ENCODE measurements at regions not wholly inside any gene's neighbourhood (a gene's known extent, or its start where the extent isn't known, plus 50 kb on each side); places are given as distances from the start of the nearest gene placed in this dataset.

DNA sequence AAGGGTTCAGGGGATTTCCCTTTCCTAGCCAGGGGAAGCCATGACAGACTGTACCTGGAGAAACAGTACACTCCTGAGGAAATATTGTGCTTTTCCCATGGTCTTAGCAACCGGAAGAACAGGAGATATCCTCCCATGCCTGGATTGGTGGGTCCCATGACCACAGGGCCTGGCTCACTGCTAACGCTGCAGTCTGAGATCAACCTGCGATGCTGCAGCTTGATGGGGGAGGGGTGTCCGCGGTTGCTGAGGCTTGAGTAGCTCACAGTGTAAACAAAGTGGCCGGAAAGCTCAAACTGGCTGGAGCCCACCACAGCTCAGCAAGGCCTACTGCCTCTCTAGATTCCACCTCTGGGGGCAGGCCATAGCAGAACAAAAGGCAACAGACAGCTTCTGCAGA is 819.5 kb downstream of the TECRL start (continued):
- TF ChIP-seq, protein P1, sequence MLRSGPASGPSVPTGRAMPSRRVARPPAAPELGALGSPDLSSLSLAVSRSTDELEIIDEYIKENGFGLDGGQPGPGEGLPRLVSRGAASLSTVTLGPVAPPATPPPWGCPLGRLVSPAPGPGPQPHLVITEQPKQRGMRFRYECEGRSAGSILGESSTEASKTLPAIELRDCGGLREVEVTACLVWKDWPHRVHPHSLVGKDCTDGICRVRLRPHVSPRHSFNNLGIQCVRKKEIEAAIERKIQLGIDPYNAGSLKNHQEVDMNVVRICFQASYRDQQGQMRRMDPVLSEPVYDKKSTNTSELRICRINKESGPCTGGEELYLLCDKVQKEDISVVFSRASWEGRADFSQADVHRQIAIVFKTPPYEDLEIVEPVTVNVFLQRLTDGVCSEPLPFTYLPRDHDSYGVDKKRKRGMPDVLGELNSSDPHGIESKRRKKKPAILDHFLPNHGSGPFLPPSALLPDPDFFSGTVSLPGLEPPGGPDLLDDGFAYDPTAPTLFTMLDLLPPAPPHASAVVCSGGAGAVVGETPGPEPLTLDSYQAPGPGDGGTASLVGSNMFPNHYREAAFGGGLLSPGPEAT (IDR thresholded peaks at IDR 0.05; ENCODE audit: low read depth), result no peak
- no peak for TF ChIP-seq SREBF1 (IDR thresholded peaks at IDR 0.05; ENCODE audit: low read length)

DNA sequence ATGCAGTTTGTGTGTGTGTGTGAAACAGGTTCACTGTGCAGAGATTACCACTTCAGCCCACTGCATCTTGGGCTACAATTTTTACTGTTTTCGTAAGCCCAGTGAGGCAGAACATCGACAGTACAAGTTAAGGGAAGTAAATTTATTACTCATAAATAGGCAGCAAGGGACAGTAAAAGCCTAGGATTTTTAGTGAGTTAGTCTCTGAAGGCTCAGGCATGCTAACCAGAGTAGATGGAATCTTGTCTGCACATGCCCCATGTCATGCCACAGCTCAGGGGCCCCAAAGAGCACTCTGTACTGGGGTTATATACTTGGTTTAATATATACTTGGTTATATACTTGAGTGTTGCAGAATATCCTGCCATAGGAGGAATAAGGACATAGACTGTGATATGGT is 825.7 kb downstream of the TECRL start:
- FAIRE-seq, result no peak
- WGBS (ENCODE audit: insufficient coverage, insufficient replicate concordance, low lambda C conversion rate, missing lambda C conversion rate), result 27% methylated on average over 2 of the region's 2 CpGs
- no peak overlapping the region for H3K4me2 ChIP-seq (ENCODE audit: control insufficient read depth, insufficient read depth)
- BruUV-seq (replicated peaks), result no TSS peak
- ATAC-seq, result peak; percentile 25
- H3K27me3 ChIP-seq (replicated peaks in 1 of 2; ENCODE audit: control insufficient read depth in 2 of 2, insufficient read depth in 2 of 2, low read length in 1 of 2), result no peaks in the 10 kb centered on the region
- intact Hi-C loops (cut with micrococcal nuclease; ENCODE audit: unreplicated experiment), result no loop called here
- ChIA-PET POLR2A (interaction anchor here (1.0 kb wide), 1 partner anchor 17 kb away, joined by 3 read pairs; no protein-coding TSS in a partner anchor), RAD21 (ENCODE audit: unreplicated experiment) (no interaction called here), SMC1A (ENCODE audit: uncharacterized antibody, unreplicated experiment) (interaction anchor here (0.7 to 1.4 kb wide), 2 partner anchors 19 to 34 kb away, joined by 3 to 4 read pairs; no protein-coding TSS in a partner anchor), CTCF (no interaction called here)
- TF ChIP-seq, protein P2, sequence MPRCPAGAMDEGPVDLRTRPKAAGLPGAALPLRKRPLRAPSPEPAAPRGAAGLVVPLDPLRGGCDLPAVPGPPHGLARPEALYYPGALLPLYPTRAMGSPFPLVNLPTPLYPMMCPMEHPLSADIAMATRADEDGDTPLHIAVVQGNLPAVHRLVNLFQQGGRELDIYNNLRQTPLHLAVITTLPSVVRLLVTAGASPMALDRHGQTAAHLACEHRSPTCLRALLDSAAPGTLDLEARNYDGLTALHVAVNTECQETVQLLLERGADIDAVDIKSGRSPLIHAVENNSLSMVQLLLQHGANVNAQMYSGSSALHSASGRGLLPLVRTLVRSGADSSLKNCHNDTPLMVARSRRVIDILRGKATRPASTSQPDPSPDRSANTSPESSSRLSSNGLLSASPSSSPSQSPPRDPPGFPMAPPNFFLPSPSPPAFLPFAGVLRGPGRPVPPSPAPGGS (IDR thresholded peaks at IDR 0.05; ENCODE audit: borderline replicate concordance, insufficient read depth, low read depth, low read length, poor library complexity, severe bottlenecking), result no peak
- TF ChIP-seq NR2F1 (conservative IDR thresholded peaks at IDR 0.05), result no peak
- TF ChIP-seq CHD2 (IDR thresholded peaks at IDR 0.05; ENCODE audit: borderline replicate concordance, low read depth, low read length), result no peak
- TF ChIP-seq, protein P3, sequence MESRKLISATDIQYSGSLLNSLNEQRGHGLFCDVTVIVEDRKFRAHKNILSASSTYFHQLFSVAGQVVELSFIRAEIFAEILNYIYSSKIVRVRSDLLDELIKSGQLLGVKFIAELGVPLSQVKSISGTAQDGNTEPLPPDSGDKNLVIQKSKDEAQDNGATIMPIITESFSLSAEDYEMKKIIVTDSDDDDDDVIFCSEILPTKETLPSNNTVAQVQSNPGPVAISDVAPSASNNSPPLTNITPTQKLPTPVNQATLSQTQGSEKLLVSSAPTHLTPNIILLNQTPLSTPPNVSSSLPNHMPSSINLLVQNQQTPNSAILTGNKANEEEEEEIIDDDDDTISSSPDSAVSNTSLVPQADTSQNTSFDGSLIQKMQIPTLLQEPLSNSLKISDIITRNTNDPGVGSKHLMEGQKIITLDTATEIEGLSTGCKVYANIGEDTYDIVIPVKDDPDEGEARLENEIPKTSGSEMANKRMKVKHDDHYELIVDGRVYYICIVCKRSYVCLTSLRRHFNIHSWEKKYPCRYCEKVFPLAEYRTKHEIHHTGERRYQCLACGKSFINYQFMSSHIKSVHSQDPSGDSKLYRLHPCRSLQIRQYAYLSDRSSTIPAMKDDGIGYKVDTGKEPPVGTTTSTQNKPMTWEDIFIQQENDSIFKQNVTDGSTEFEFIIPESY (IDR thresholded peaks at IDR 0.05), result no peak
- no peak for TF ChIP-seq BHLHE40 (IDR thresholded peaks at IDR 0.05; ENCODE audit: borderline replicate concordance in 1 of 2, low read depth in 2 of 2, low read length in 1 of 2)
- no peak for TF ChIP-seq SP1 (IDR thresholded peaks at IDR 0.05; ENCODE audit: low read depth, low read length)
- TF ChIP-seq HDGF (IDR thresholded peaks at IDR 0.05), result no peak
- TF ChIP-seq BRCA1 (IDR thresholded peaks at IDR 0.05; ENCODE audit: low read depth, low read length), result no peak
- no peak for TF ChIP-seq ZNF207 (IDR thresholded peaks at IDR 0.05; ENCODE audit: borderline replicate concordance)
- no peak for TF ChIP-seq HDAC2 (IDR thresholded peaks at IDR 0.05)
- no peak for TF ChIP-seq SREBF1 (IDR thresholded peaks at IDR 0.05; ENCODE audit: low read length)
- TF ChIP-seq, protein P4, sequence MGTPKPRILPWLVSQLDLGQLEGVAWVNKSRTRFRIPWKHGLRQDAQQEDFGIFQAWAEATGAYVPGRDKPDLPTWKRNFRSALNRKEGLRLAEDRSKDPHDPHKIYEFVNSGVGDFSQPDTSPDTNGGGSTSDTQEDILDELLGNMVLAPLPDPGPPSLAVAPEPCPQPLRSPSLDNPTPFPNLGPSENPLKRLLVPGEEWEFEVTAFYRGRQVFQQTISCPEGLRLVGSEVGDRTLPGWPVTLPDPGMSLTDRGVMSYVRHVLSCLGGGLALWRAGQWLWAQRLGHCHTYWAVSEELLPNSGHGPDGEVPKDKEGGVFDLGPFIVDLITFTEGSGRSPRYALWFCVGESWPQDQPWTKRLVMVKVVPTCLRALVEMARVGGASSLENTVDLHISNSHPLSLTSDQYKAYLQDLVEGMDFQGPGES (IDR thresholded peaks at IDR 0.05), result no peak
- H3K4me1 ChIP-seq (ENCODE audit: control insufficient read depth, insufficient read depth, low read length), result peaks cover 4% of the 10 kb centered on the region
- H3K27ac ChIP-seq (ENCODE audit: control insufficient read depth, insufficient read depth), result no peak overlapping the region
- H3K9me3 ChIP-seq (replicated peaks; ENCODE audit: control insufficient read depth, insufficient read depth, low read length), result no peaks in the 10 kb centered on the region; the same call in 2 of the 3 replicates
- H2AFZ ChIP-seq (ENCODE audit: control insufficient read depth, low read depth, low read length), result no peak overlapping the region
- no peak overlapping the region for H3K4me3 ChIP-seq
- H3K36me3 ChIP-seq (ENCODE audit: control insufficient read depth in 2 of 2, insufficient read depth in 2 of 2, low read length in 1 of 2), result no peaks in the 10 kb centered on the region
- no peaks in the 10 kb centered on the region for H3K79me2 ChIP-seq (ENCODE audit: control insufficient read depth, insufficient read depth, low read length)
- no peaks in the 10 kb centered on the region for H4K20me1 ChIP-seq (ENCODE audit: control insufficient read depth, insufficient read depth)
- no peak for DNase-seq (ENCODE audit: low read depth, low spot score)
- in situ Hi-C loops (cut with MboI), result no loop called here
- no peak overlapping the region for H3K9ac ChIP-seq (ENCODE audit: control insufficient read depth, insufficient read depth, low read length)

Measured in GM12878 (cell line).